MV-4-11 (cell line): ENCODE measurements at regions not wholly inside any gene's neighbourhood (a gene's known extent, or its start where the extent isn't known, plus 50 kb on each side); places are given as distances from the start of the nearest gene placed in this dataset.
A peak's percentile ranks its signal among the peaks of the same experiment; 100 is the strongest.

Source experiments
- DNase-seq: peaks from one replicate; lab custom pipeline; 2025; lab: John Stamatoyannopoulos, UW

GRCh38 chr11:120013325-120014250 lies 124.3 kb downstream of the TRIM29 start:
- DNase-seq, result no peak

GRCh38 chr11:120012245-120012644 lies 125.7 kb downstream of the TRIM29 start:
- DNase-seq, result no peak

GRCh38 chr11:120011836-120012235 lies 126.1 kb downstream of the TRIM29 start:
- no peak for DNase-seq

- DNase-seq, result peak; percentile 13
These were observed 127.1 kb downstream of the TRIM29 start for GRCh38 chr11:120010775-120011174.

GRCh38 chr11:120009938-120010337 lies 128.0 kb downstream of the TRIM29 start:
- no peak for DNase-seq

- DNase-seq, result no peak
These were observed 130.8 kb downstream of the TRIM29 start for GRCh38 chr11:120007144-120007543.

- no peak for DNase-seq
These were observed 133.2 kb downstream of the TRIM29 start for GRCh38 chr11:120004723-120005122.

GRCh38 chr11:120001178-120002090 lies 136.5 kb downstream of the TRIM29 start:
- DNase-seq, result no peak

- no peak for DNase-seq
These were observed 138.7 kb downstream of the TRIM29 start for GRCh38 chr11:119999220-119999619.

GRCh38 chr11:119996556-119996955 lies 141.4 kb downstream of the TRIM29 start:
- no peak for DNase-seq

- no peak for DNase-seq
These were observed 142.0 kb downstream of the TRIM29 start for GRCh38 chr11:119995730-119996491.

- no peak for DNase-seq
These were observed 144.2 kb downstream of the TRIM29 start for GRCh38 chr11:119993722-119994121.

- DNase-seq, result no peak
These were observed 145.5 kb downstream of the TRIM29 start for GRCh38 chr11:119992171-119993051.

GRCh38 chr11:119991669-119992068 lies 146.2 kb downstream of the TRIM29 start:
- DNase-seq, result no peak

GRCh38 chr11:119991022-119991404 lies 146.9 kb downstream of the TRIM29 start:
- no peak for DNase-seq

- DNase-seq, result no peak
These were observed 147.4 kb downstream of the TRIM29 start for GRCh38 chr11:119990309-119991021.

- DNase-seq, result no peak
These were observed 148.6 kb downstream of the TRIM29 start for GRCh38 chr11:119989159-119989821.

- DNase-seq, result no peak
These were observed 152.4 kb downstream of the TRIM29 start for GRCh38 chr11:119985551-119985950.

GRCh38 chr11:119983816-119984215 lies 154.1 kb downstream of the TRIM29 start:
- DNase-seq, result no peak

GRCh38 chr11:119983240-119983732 lies 154.6 kb downstream of the TRIM29 start:
- DNase-seq, result no peak
